ENCODE measurements at regions not wholly inside any gene's neighbourhood (a gene's known extent, or its start where the extent isn't known, plus 50 kb on each side); places are given as distances from the start of the nearest gene placed in this dataset.

- H3K4me3 Mint-ChIP-seq, result no peak overlapping the region
- no peaks in the 10 kb centered on the region for H3K27me3 Mint-ChIP-seq (ENCODE audit: low read depth)
- no peak overlapping the region for H3K27ac Mint-ChIP-seq (ENCODE audit: unreplicated experiment)
- no peak for DNase-seq (ENCODE audit: low read depth, low spot score)
- H3K9me3 Mint-ChIP-seq, result no peaks in the 10 kb centered on the region
- TF ChIP-seq, protein P1, sequence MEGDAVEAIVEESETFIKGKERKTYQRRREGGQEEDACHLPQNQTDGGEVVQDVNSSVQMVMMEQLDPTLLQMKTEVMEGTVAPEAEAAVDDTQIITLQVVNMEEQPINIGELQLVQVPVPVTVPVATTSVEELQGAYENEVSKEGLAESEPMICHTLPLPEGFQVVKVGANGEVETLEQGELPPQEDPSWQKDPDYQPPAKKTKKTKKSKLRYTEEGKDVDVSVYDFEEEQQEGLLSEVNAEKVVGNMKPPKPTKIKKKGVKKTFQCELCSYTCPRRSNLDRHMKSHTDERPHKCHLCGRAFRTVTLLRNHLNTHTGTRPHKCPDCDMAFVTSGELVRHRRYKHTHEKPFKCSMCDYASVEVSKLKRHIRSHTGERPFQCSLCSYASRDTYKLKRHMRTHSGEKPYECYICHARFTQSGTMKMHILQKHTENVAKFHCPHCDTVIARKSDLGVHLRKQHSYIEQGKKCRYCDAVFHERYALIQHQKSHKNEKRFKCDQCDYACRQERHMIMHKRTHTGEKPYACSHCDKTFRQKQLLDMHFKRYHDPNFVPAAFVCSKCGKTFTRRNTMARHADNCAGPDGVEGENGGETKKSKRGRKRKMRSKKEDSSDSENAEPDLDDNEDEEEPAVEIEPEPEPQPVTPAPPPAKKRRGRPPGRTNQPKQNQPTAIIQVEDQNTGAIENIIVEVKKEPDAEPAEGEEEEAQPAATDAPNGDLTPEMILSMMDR (conservative IDR thresholded peaks at IDR 0.05), result no peak
- no peaks in the 10 kb centered on the region for H3K4me1 Mint-ChIP-seq
- no peaks in the 10 kb centered on the region for H3K36me3 Mint-ChIP-seq (ENCODE audit: low read depth)
Observed at GRCh38 chr13:107730813-107731212, 484.5 kb downstream of the LIG4 start.

DNA sequence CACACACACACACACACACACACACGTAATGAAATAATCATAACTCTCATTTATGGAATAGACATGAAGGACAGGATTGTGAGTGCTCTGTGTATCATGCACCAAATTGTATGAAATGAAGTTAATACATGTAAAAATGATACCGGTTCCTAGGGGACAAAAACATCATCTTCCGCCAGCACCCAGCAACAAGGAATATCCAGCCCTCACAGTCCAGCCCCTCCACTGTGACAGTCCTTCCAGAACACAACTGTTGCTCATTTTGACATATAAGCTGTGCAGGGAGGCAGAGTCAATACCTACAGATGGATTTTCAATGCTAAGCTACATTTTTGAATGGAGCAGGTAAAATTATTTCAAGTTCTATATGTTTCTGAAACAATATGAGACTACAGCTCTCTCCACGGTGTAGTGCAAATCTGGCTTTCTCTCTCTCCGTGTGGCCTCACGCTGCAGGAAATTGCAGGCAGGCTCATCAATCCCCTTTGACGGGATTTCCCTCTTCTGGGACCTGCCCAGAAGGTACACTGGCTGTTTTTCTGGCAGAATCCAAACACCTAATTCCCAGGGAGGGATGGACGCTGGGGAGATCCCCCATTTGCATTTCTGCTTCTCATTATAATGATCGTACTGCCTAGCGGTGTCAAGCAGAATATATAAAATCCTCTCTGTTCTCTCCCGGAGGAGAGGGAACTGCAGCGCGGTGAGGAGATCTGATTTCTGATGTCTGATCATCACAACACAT is 494.0 kb downstream of the LIG4 start:
- Mint-ChIP-seq H3K36me3 (ENCODE audit: low read depth) (no peaks in the 10 kb centered on the region), H3K27me3 (ENCODE audit: low read depth) (no peaks in the 10 kb centered on the region), H3K4me3 (no peak overlapping the region), H3K27ac (ENCODE audit: unreplicated experiment) (peak overlapping the region; percentile 81), H3K9me3 (peaks cover 3% of the 10 kb centered on the region), H3K4me1 (peaks cover 6% of the 10 kb centered on the region)
- no peak for DNase-seq (ENCODE audit: low read depth, low spot score)
- TF ChIP-seq, protein P1 (conservative IDR thresholded peaks at IDR 0.05), result no peak

DNA sequence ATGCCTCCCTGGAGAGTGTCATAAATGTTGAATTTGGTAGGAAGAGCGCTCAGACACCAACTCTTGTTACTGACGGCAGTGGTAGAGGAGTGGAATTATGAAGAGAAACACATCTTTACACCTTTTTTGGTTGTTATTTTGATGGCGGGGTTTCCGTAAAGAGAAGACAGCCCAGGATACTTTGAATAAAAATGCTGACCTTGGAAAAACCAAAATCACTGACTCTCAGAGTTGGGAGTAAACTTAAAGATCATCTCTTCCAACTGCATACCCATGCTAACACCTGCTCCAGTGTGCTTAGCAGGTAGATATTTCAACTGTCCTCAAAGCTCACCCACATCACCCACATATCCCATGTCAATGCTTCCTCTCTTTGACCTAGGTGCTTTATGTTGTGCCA is 498.6 kb downstream of the LIG4 start:
- H3K4me3 Mint-ChIP-seq, result no peak overlapping the region
- H3K36me3 Mint-ChIP-seq (ENCODE audit: low read depth), result no peaks in the 10 kb centered on the region
- peaks cover 3% of the 10 kb centered on the region for H3K9me3 Mint-ChIP-seq
- H3K27ac Mint-ChIP-seq (ENCODE audit: unreplicated experiment), result no peak overlapping the region
- no peaks in the 10 kb centered on the region for H3K27me3 Mint-ChIP-seq (ENCODE audit: low read depth)
- no peak for DNase-seq (ENCODE audit: low read depth, low spot score)
- TF ChIP-seq, protein P1 (conservative IDR thresholded peaks at IDR 0.05), result no peak
- H3K4me1 Mint-ChIP-seq, result peaks cover 15% of the 10 kb centered on the region

GRCh38 chr13:107716241-107716640 is 499.1 kb downstream of the LIG4 start:
- peaks cover 11% of the 10 kb centered on the region for H3K4me1 Mint-ChIP-seq
- H3K9me3 Mint-ChIP-seq, result peaks cover 3% of the 10 kb centered on the region
- H3K27ac Mint-ChIP-seq (ENCODE audit: unreplicated experiment), result no peak overlapping the region
- H3K36me3 Mint-ChIP-seq (ENCODE audit: low read depth), result no peaks in the 10 kb centered on the region
- TF ChIP-seq, protein P1 (conservative IDR thresholded peaks at IDR 0.05), result no peak
- H3K27me3 Mint-ChIP-seq (ENCODE audit: low read depth), result no peaks in the 10 kb centered on the region
- DNase-seq (ENCODE audit: low read depth, low spot score), result no peak
- H3K4me3 Mint-ChIP-seq, result no peak overlapping the region

DNA sequence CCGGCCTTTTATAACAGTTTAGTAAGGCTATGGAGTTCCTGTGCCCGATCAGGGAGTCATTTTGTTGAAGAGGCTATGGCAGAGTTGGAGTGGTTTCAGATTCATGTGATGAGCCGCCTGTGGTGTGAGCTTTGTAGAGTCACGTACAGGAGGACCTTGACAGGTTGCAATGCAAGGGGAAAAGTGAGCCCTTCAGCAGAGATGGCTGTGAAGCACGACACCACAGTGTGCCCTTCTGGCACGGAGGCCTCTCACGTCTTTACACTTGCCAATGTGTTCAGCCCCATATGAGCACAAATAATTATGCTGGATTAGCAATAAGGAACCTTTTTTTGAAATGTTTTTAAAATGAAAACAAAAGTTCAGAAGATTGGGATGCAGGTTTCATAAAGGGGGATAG is 499.8 kb downstream of the LIG4 start:
- TF ChIP-seq, protein P1 (conservative IDR thresholded peaks at IDR 0.05), result no peak
- peaks cover 3% of the 10 kb centered on the region for H3K9me3 Mint-ChIP-seq
- DNase-seq (ENCODE audit: low read depth, low spot score), result no peak
- no peaks in the 10 kb centered on the region for H3K36me3 Mint-ChIP-seq (ENCODE audit: low read depth)
- H3K4me3 Mint-ChIP-seq, result no peak overlapping the region
- H3K27me3 Mint-ChIP-seq (ENCODE audit: low read depth), result no peaks in the 10 kb centered on the region
- no peak overlapping the region for H3K27ac Mint-ChIP-seq (ENCODE audit: unreplicated experiment)
- H3K4me1 Mint-ChIP-seq, result peaks cover 9% of the 10 kb centered on the region

Data from neural crest cell (in vitro differentiated cells).